ENCODE measurements at regions not wholly inside any gene's neighbourhood (a gene's known extent, or its start where the extent isn't known, plus 50 kb on each side); places are given as distances from the start of the nearest gene placed in this dataset.

- Histone ChIP-seq H3K4me1 (ENCODE audit: control insufficient read depth in 4 of 4, insufficient read depth in 4 of 4, low read length in 3 of 4) (no peaks in the 10 kb centered on the region), H3K27ac (ENCODE audit: low read depth in 1 of 2, low read length in 2 of 2) (no peak overlapping the region), H3K4me3 (ENCODE audit: low read depth in 1 of 3, low read length in 3 of 3) (no peak overlapping the region), H3K36me3 (ENCODE audit: control insufficient read depth in 4 of 4, insufficient read depth in 3 of 4, low read depth in 1 of 4, low read length in 3 of 4) (no peaks in the 10 kb centered on the region), H3K27me3 (ENCODE audit: control insufficient read depth in 4 of 4, insufficient read depth in 4 of 4, low read length in 3 of 4) (no peaks in the 10 kb centered on the region), H3K9me3 (ENCODE audit: control insufficient read depth in 4 of 4, low read length in 3 of 4) (no peaks in the 10 kb centered on the region), H3K9ac (ENCODE audit: low read depth in 1 of 2, low read length in 2 of 2) (no peak overlapping the region)
- no peak for TF ChIP-seq REST (IDR thresholded peaks at IDR 0.05)
- TF ChIP-seq GABPA (IDR thresholded peaks at IDR 0.05 in 1 of 2, conservative IDR thresholded peaks at IDR 0.05 in 1 of 2) = no peak
- TF ChIP-seq HNF4A (conservative IDR thresholded peaks at IDR 0.05) = no peak
- TF ChIP-seq MAX (IDR thresholded peaks at IDR 0.05) = no peak
- no peak for TF ChIP-seq FOXA2 (IDR thresholded peaks at IDR 0.05)
- no peak for TF ChIP-seq HNF4G (IDR thresholded peaks at IDR 0.05)
- no peak for TF ChIP-seq TAF1 (conservative IDR thresholded peaks at IDR 0.05)
- TF ChIP-seq ATF3 (IDR thresholded peaks at IDR 0.05) = no peak
- no peak for TF ChIP-seq RAD21 (IDR thresholded peaks at IDR 0.05)
- TF ChIP-seq CTCF (IDR thresholded peaks at IDR 0.05; ENCODE audit: low read depth, low read length, missing input control) = no peak
- no peak for TF ChIP-seq EGR1 (IDR thresholded peaks at IDR 0.05; ENCODE audit: low read depth in 2 of 2)
- TF ChIP-seq RXRA (IDR thresholded peaks at IDR 0.05) = no peak
- no peak for TF ChIP-seq SP1 (IDR thresholded peaks at IDR 0.05)
- no peak for DNase-seq (ENCODE audit: low spot score)
Measured at GRCh38 chr2:35023545-35023944, 1332.0 kb upstream of the CRIM1 start.

GRCh38 chr2:35000453-35000852 lies 1355.1 kb upstream of the CRIM1 start:
- Histone ChIP-seq H3K36me3 (ENCODE audit: control insufficient read depth in 4 of 4, insufficient read depth in 3 of 4, low read depth in 1 of 4, low read length in 3 of 4) (no peaks in the 10 kb centered on the region), H3K4me1 (ENCODE audit: control insufficient read depth in 4 of 4, insufficient read depth in 4 of 4, low read length in 3 of 4) (no peaks in the 10 kb centered on the region), H3K9ac (ENCODE audit: low read depth in 1 of 2, low read length in 2 of 2) (no peak overlapping the region), H3K27ac (ENCODE audit: low read depth in 1 of 2, low read length in 2 of 2) (no peak overlapping the region), H3K9me3 (ENCODE audit: control insufficient read depth in 4 of 4, low read length in 3 of 4) (no peaks in the 10 kb centered on the region), H3K27me3 (ENCODE audit: control insufficient read depth in 4 of 4, insufficient read depth in 4 of 4, low read length in 3 of 4) (no peaks in the 10 kb centered on the region), H3K4me3 (ENCODE audit: low read depth in 1 of 3, low read length in 3 of 3) (no peak overlapping the region)
- no peak for DNase-seq (ENCODE audit: low spot score)
- 87% methylated on average over 1 of the region's 1 CpG for WGBS
- TF ChIP-seq REST (IDR thresholded peaks at IDR 0.05) = no peak
- no peak for TF ChIP-seq TAF1 (conservative IDR thresholded peaks at IDR 0.05)
- no peak for TF ChIP-seq FOXA1 (IDR thresholded peaks at IDR 0.05)
- TF ChIP-seq HNF4G (IDR thresholded peaks at IDR 0.05) = no peak
- TF ChIP-seq NR2F2 (IDR thresholded peaks at IDR 0.05) = no peak
- no peak for TF ChIP-seq JUND (IDR thresholded peaks at IDR 0.05)
- no peak for TF ChIP-seq GABPA (IDR thresholded peaks at IDR 0.05 in 1 of 2, conservative IDR thresholded peaks at IDR 0.05 in 1 of 2)
- TF ChIP-seq HNF4A (conservative IDR thresholded peaks at IDR 0.05) = no peak
- TF ChIP-seq ZBTB33 (IDR thresholded peaks at IDR 0.05) = no peak
- no peak for TF ChIP-seq RAD21 (IDR thresholded peaks at IDR 0.05)
- no peak for TF ChIP-seq EGR1 (IDR thresholded peaks at IDR 0.05; ENCODE audit: low read depth in 2 of 2)
- no peak for TF ChIP-seq YY1 (IDR thresholded peaks at IDR 0.05)
- TF ChIP-seq CTCF (IDR thresholded peaks at IDR 0.05; ENCODE audit: low read depth, low read length, missing input control) = no peak
- no peak for TF ChIP-seq FOXA2 (IDR thresholded peaks at IDR 0.05)
- no peak for TF ChIP-seq MAX (IDR thresholded peaks at IDR 0.05)
- no peak for TF ChIP-seq RXRA (IDR thresholded peaks at IDR 0.05)
